Activated B cell treated with CpG ODN at 0.5 μM for 24 hours (primary cell): ENCODE measurements at regions not wholly inside any gene's neighbourhood (a gene's known extent, or its start where the extent isn't known, plus 50 kb on each side); places are given as distances from the start of the nearest gene placed in this dataset.

Experiments used
- ATAC-seq: fragments of 200-7000 bp; cut with Tn5 transposase; one replicate; pipeline ENCODE4 v1.10.0; 2021; ENCODE audit warnings: low read depth, mild to moderate bottlenecking, moderate library complexity
- CTCF ChIA-PET: fragments of 350-600 bp; sonication (Branson Sonifier 250); formaldehyde crosslinking; loops from one replicate; lab custom pipeline; 2021; ENCODE audit warnings: antibody characterized with exemption; lab: Charles Lee
- POLR2A ChIA-PET: fragments of 350-600 bp; sonication (Branson Sonifier 250); formaldehyde crosslinking; loops from one replicate; lab custom pipeline; 2021; ENCODE audit warnings: antibody characterized with exemption; lab: Charles Lee
- DNase-seq: peaks from one replicate; pipeline ENCODE4 v3.0.0; 2022
- H3K27ac Mint-ChIP-seq: one replicate; pipeline ENCODE4 v1.8.0; 2020; ENCODE audit warnings: mixed read lengths
- H3K27me3 Mint-ChIP-seq: one replicate; pipeline ENCODE4 v1.8.0; 2021; ENCODE audit warnings: mixed read lengths
- H3K36me3 Mint-ChIP-seq: one replicate; pipeline ENCODE4 v1.8.0; 2021; ENCODE audit warnings: low read depth, mixed read lengths
- H3K4me1 Mint-ChIP-seq: one replicate; pipeline ENCODE4 v1.8.0; 2021; ENCODE audit warnings: mixed read lengths
- H3K4me3 Mint-ChIP-seq: one replicate; pipeline ENCODE4 v1.8.0; 2020; ENCODE audit warnings: mild to moderate bottlenecking, mixed read lengths
- H3K9me3 Mint-ChIP-seq: one replicate; pipeline ENCODE4 v1.8.0; 2020; ENCODE audit warnings: mixed read lengths
- intact Hi-C: fragments of 100-400 bp; cut with micrococcal nuclease; formaldehyde crosslinking; loops from one replicate; pipeline ENCODE4 v1.15.1; 2024
- TF ChIP-seq, protein P1 (sequence below): fragments of 200-600 bp; IDR thresholded peaks from one replicate; pipeline ENCODE4 v1.8.0; 2022; ENCODE audit warnings: antibody characterized with exemption, mild to moderate bottlenecking

DNA sequence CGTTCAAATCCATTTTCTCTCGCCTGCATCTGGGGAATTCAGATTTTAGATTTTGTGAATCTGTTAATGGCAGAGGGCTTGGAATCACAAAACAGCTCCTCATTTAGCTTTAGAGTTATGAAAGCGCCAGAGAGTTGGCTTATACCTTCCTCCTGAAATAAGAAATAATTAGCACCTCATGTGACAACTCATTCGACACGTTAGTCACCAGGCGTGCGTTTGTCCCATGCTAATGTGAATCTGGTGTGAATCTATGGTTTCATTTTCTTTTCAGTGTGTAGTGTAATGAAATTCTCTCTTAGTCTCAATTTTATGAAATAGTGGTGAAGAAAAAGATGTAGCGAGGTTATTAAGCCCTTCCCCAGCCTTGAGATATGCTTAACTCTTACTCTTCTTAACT is 89.4 kb downstream of the EDEM1 start:
- no peak overlapping the region for H3K4me3 Mint-ChIP-seq
- DNase-seq (no peak), ATAC-seq (no peak)
- no peak overlapping the region for H3K27ac Mint-ChIP-seq
- ChIA-PET CTCF (no interaction called here), POLR2A (no interaction called here)
- H3K36me3 Mint-ChIP-seq = peaks cover 11% of the 10 kb centered on the region
- TF ChIP-seq, protein P1, sequence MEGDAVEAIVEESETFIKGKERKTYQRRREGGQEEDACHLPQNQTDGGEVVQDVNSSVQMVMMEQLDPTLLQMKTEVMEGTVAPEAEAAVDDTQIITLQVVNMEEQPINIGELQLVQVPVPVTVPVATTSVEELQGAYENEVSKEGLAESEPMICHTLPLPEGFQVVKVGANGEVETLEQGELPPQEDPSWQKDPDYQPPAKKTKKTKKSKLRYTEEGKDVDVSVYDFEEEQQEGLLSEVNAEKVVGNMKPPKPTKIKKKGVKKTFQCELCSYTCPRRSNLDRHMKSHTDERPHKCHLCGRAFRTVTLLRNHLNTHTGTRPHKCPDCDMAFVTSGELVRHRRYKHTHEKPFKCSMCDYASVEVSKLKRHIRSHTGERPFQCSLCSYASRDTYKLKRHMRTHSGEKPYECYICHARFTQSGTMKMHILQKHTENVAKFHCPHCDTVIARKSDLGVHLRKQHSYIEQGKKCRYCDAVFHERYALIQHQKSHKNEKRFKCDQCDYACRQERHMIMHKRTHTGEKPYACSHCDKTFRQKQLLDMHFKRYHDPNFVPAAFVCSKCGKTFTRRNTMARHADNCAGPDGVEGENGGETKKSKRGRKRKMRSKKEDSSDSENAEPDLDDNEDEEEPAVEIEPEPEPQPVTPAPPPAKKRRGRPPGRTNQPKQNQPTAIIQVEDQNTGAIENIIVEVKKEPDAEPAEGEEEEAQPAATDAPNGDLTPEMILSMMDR = no peak
- no peaks in the 10 kb centered on the region for H3K4me1 Mint-ChIP-seq
- H3K9me3 Mint-ChIP-seq = peaks cover 15% of the 10 kb centered on the region
- H3K27me3 Mint-ChIP-seq = peaks cover 3% of the 10 kb centered on the region
- intact Hi-C loops = no loop called here

DNA sequence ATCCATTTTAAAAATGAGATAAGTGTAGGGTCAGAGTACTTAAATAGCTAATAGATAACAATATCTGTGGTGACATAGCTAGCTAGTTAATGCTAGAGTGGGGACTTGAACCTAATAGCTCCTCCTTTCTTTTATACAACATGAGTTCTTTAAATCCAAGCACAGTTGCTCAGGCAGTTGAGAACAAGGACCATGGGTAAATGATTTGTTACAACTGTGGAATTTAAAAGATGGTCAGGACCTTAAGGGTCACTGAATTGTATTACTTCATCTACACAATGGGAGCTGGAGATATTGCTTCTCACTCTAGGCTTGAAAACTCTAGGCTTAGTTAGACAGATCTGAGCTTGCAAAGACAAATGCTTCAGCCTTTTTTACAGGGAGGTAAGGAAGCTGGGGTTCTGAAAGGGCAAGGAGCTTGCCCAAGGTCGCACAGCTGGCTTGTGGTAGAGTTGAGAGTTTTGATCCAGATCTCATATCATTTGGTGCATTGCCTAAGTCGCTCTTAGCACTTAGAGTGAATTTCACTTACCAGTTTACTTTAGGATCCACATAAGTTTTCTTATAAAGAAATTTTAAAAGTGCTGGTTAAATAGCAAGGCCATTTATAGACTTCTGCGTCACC is 90.2 kb downstream of the EDEM1 start:
- CTCF ChIA-PET = no interaction called here
- TF ChIP-seq, protein P1 = no peak
- Mint-ChIP-seq H3K4me1 (no peaks in the 10 kb centered on the region), H3K4me3 (no peak overlapping the region), H3K27ac (no peak overlapping the region), H3K9me3 (peaks cover 19% of the 10 kb centered on the region), H3K36me3 (peaks cover 13% of the 10 kb centered on the region), H3K27me3 (peaks cover 3% of the 10 kb centered on the region)
- intact Hi-C loops = no loop called here
- DNase-seq (no peak), ATAC-seq (no peak)
- POLR2A ChIA-PET = no interaction called here

DNA sequence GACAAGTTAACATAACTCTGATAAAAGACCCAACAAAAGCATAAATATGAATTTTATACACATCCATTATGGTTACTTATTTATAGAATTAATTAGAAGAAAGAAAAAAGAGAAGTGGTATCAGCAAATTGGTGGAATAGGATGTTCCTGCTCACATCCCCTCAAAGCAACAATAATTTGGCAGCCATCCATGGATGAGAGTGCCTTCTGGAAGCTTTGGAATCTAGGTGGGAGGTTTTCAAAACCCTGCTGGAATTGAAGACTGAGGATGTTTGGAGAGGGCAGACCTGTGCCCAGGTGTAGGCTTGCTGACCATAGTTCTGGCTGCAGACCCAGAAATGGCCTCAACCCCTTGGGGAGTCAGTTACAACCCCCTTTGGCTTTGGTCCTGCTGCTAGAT is 91.2 kb downstream of the EDEM1 start:
- no peaks in the 10 kb centered on the region for H3K4me1 Mint-ChIP-seq
- no peak overlapping the region for H3K4me3 Mint-ChIP-seq
- DNase-seq (no peak), ATAC-seq (no peak)
- no peak overlapping the region for H3K27ac Mint-ChIP-seq
- H3K36me3 Mint-ChIP-seq = peaks cover 13% of the 10 kb centered on the region
- ChIA-PET POLR2A (no interaction called here), CTCF (no interaction called here)
- TF ChIP-seq, protein P1 = no peak
- H3K27me3 Mint-ChIP-seq = peaks cover 3% of the 10 kb centered on the region
- intact Hi-C loops = no loop called here
- peaks cover 19% of the 10 kb centered on the region for H3K9me3 Mint-ChIP-seq

- H3K36me3 Mint-ChIP-seq = peaks cover 13% of the 10 kb centered on the region
- ChIA-PET CTCF (no interaction called here), POLR2A (no interaction called here)
- H3K27me3 Mint-ChIP-seq = peaks cover 3% of the 10 kb centered on the region
- no peak overlapping the region for H3K27ac Mint-ChIP-seq
- H3K9me3 Mint-ChIP-seq = peaks cover 19% of the 10 kb centered on the region
- no peak for DNase-seq
- intact Hi-C loops = no loop called here
- no peak for ATAC-seq
- no peak overlapping the region for H3K4me3 Mint-ChIP-seq
- TF ChIP-seq, protein P1 = no peak
- no peaks in the 10 kb centered on the region for H3K4me1 Mint-ChIP-seq
These were observed 95.2 kb downstream of the EDEM1 start for GRCh38 chr3:5282703-5283102.

DNA sequence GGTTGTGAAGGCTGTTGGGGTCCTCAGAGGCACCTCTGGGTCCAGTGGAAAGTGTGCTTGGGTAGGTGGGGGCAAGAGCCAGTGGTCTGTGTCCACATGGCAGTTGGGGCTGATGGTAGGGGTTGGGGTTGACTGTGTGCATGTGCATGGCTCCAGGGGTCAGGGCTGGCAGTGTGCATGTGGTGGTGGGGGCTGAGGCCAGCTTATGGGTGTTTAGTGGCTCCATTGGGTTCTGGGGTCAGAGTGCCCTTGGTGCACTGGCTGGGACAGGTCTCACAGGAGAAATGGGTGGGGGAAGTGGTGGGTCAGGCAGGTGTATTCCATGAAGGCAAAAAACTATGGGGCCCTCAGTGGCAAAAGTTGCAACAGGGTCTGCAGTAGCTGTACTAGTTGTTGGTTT is 97.9 kb downstream of the EDEM1 start:
- Mint-ChIP-seq H3K4me1 (no peaks in the 10 kb centered on the region), H3K27me3 (peaks cover 3% of the 10 kb centered on the region), H3K4me3 (no peak overlapping the region), H3K36me3 (peaks cover 9% of the 10 kb centered on the region), H3K9me3 (peaks cover 14% of the 10 kb centered on the region), H3K27ac (no peak overlapping the region)
- intact Hi-C loops = no loop called here
- ATAC-seq (no peak), DNase-seq (no peak)
- TF ChIP-seq, protein P1 = no peak
- ChIA-PET POLR2A (no interaction called here), CTCF (no interaction called here)
